ENCODE measurements at regions not wholly inside any gene's neighbourhood (a gene's known extent, or its start where the extent isn't known, plus 50 kb on each side); places are given as distances from the start of the nearest gene placed in this dataset.

- H3K27me3 ChIP-seq, result no peaks in the 10 kb centered on the region
- H3K9me3 ChIP-seq, result peaks cover 0 to 5% (median 0%) of the 10 kb centered on the region in 4 donors
- TF ChIP-seq, protein P1, sequence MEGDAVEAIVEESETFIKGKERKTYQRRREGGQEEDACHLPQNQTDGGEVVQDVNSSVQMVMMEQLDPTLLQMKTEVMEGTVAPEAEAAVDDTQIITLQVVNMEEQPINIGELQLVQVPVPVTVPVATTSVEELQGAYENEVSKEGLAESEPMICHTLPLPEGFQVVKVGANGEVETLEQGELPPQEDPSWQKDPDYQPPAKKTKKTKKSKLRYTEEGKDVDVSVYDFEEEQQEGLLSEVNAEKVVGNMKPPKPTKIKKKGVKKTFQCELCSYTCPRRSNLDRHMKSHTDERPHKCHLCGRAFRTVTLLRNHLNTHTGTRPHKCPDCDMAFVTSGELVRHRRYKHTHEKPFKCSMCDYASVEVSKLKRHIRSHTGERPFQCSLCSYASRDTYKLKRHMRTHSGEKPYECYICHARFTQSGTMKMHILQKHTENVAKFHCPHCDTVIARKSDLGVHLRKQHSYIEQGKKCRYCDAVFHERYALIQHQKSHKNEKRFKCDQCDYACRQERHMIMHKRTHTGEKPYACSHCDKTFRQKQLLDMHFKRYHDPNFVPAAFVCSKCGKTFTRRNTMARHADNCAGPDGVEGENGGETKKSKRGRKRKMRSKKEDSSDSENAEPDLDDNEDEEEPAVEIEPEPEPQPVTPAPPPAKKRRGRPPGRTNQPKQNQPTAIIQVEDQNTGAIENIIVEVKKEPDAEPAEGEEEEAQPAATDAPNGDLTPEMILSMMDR (IDR thresholded peaks at IDR 0.05), result no peak
- TF ChIP-seq POLR2A (IDR thresholded peaks at IDR 0.05), result no peak
- H3K36me3 ChIP-seq, result no peaks in the 10 kb centered on the region
- no peak overlapping the region for H3K4me3 ChIP-seq
- DNase-seq (no peak), ATAC-seq (no peak)
- intact Hi-C loops (cut with DNase I), result no loop called here
- H3K27ac ChIP-seq, result no peak overlapping the region
- H3K4me1 ChIP-seq, result no peaks in the 10 kb centered on the region
- 71% methylated on average over 1 of the region's 1 CpG for WGBS (ENCODE audit: insufficient coverage, low coverage, low lambda C conversion rate, missing lambda C conversion rate)
These were observed 89.4 kb upstream of the EZR start for GRCh38 chr6:158908606-158909005.

DNA sequence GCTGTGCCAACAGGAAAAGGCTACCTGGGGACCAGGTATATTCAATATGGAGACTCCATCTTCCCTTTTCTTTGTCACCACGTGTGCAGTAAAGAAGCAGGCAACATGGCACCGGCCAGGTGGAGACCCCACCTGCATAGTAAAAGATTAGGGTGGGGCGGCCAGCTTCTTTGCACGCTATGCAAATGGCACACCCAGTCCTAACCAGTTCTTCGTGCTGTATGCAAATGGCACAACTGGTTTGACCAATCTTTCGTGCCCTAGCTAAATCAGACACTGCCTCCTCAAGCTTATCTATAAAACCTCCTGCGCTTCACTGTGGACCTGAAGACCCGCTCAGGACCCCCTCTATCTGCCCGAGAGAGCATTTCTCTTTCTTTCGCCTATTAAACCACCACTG is 88.8 kb upstream of the EZR start:
- Histone ChIP-seq H3K4me3 (no peak overlapping the region), H3K4me1 (no peaks in the 10 kb centered on the region), H3K27me3 (no peaks in the 10 kb centered on the region), H3K9me3 (peaks cover 0 to 5% (median 0%) of the 10 kb centered on the region in 4 donors), H3K27ac (no peak overlapping the region), H3K36me3 (no peaks in the 10 kb centered on the region)
- intact Hi-C loops (cut with DNase I), result no loop called here
- ATAC-seq, result no peak
- 47% methylated on average over 4 of the region's 10 CpGs for WGBS (ENCODE audit: insufficient coverage, low coverage, low lambda C conversion rate, missing lambda C conversion rate)
- DNase-seq, result no peak
- TF ChIP-seq POLR2A (IDR thresholded peaks at IDR 0.05), result no peak
- TF ChIP-seq, protein P1 (IDR thresholded peaks at IDR 0.05), result no peak

DNA sequence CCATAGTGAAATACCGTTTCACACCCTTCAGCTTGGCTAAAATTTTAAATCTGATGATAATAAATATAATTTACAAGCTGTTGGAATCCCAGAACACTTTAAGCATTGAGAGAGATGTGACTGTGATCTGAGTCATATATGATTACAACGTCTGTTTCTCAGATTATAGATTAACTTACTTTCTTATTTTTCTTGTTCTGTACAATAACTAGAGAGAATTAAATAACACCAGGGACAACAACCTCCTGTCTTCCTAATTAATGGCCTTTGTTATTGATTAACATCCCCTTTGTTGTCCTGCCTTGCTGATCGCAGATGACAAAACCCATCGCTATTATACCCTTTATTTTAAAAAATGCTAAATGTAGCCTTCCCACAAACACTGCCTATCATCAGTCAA is 87.8 kb upstream of the EZR start:
- Histone ChIP-seq H3K9me3 (peaks cover 0 to 5% (median 0%) of the 10 kb centered on the region in 4 donors), H3K27ac (no peak overlapping the region), H3K4me1 (no peaks in the 10 kb centered on the region), H3K27me3 (no peaks in the 10 kb centered on the region), H3K36me3 (no peaks in the 10 kb centered on the region), H3K4me3 (no peak overlapping the region)
- TF ChIP-seq, protein P1 (IDR thresholded peaks at IDR 0.05), result no peak
- TF ChIP-seq POLR2A (IDR thresholded peaks at IDR 0.05), result no peak
- no peak for ATAC-seq
- DNase-seq, result no peak
- 77% methylated on average over 4 of the region's 4 CpGs for WGBS (ENCODE audit: insufficient coverage, low coverage, low lambda C conversion rate, missing lambda C conversion rate)
- intact Hi-C loops (cut with DNase I), result no loop called here

- Histone ChIP-seq H3K27me3 (no peaks in the 10 kb centered on the region), H3K27ac (no peak overlapping the region), H3K36me3 (no peaks in the 10 kb centered on the region), H3K4me3 (no peak overlapping the region), H3K9me3 (peaks cover 0 to 5% (median 0%) of the 10 kb centered on the region in 4 donors), H3K4me1 (no peaks in the 10 kb centered on the region)
- no peak for TF ChIP-seq POLR2A (IDR thresholded peaks at IDR 0.05)
- TF ChIP-seq, protein P1 (IDR thresholded peaks at IDR 0.05), result no peak
- WGBS (ENCODE audit: insufficient coverage, low coverage, low lambda C conversion rate, missing lambda C conversion rate), result 86% methylated on average over 2 of the region's 2 CpGs
- ATAC-seq (no peak), DNase-seq (no peak)
- intact Hi-C loops (cut with DNase I), result no loop called here
These were observed 86.1 kb upstream of the EZR start for GRCh38 chr6:158905277-158905676.

DNA sequence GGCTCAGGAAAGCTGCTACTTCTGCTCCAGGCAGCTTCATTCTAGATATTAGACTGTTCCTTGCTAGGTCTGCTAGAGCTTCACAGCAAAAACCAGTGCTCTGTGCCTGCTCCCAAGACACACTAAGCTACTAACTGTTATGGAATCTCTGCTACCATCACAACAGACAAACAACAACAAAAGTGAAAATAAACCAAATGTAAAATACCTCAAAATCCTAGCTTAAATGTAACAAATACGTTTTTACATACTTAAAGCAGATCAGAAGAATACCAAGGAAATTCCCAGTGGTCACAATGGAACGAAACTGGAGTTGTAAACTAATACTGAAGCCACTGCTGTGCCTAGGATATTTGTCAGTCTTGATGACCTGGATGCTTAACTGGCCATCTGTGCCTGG is 84.6 kb upstream of the EZR start:
- intact Hi-C loops (cut with DNase I), result no loop called here
- WGBS (ENCODE audit: insufficient coverage, low coverage, low lambda C conversion rate, missing lambda C conversion rate), result 67% methylated on average over 2 of the region's 2 CpGs
- H3K4me3 ChIP-seq, result no peak overlapping the region
- H3K9me3 ChIP-seq, result peaks cover 0 to 5% (median 0%) of the 10 kb centered on the region in 4 donors
- no peak overlapping the region for H3K27ac ChIP-seq
- ATAC-seq, result no peak
- no peak for DNase-seq
- no peaks in the 10 kb centered on the region for H3K36me3 ChIP-seq
- TF ChIP-seq, protein P1 (IDR thresholded peaks at IDR 0.05), result no peak
- TF ChIP-seq POLR2A (IDR thresholded peaks at IDR 0.05), result no peak
- no peaks in the 10 kb centered on the region for H3K27me3 ChIP-seq
- H3K4me1 ChIP-seq, result no peaks in the 10 kb centered on the region
